ENCODE measurements at regions not wholly inside any gene's neighbourhood (a gene's known extent, or its start where the extent isn't known, plus 50 kb on each side); places are given as distances from the start of the nearest gene placed in this dataset.

- TF ChIP-seq EZH2 (IDR thresholded peaks at IDR 0.05; ENCODE audit: insufficient read depth, low read length) (no peak), CTCF (IDR thresholded peaks at IDR 0.05; ENCODE audit: insufficient read depth, low read depth, low read length) (no peak)
These were observed 388.5 kb upstream of the MIS18BP1 start for GRCh38 chr14:45641541-45641940.
